HEK293T (cell line): ENCODE measurements at regions not wholly inside any gene's neighbourhood (a gene's known extent, or its start where the extent isn't known, plus 50 kb on each side); places are given as distances from the start of the nearest gene placed in this dataset.

ENCODE experiments used
- ARNT ChIP-seq: fragments of 450-650 bp; IDR thresholded peaks from 2 replicates; pipeline ENCODE4 v1.6.1; 2017; ENCODE audit warnings: mild to moderate bottlenecking
- FOXA1 ChIP-seq: fragments of 450-650 bp; IDR thresholded peaks from 2 replicates; pipeline ENCODE4 v1.6.1; 2016; ENCODE audit warnings: mild to moderate bottlenecking
- SUZ12 ChIP-seq: fragments of 450-650 bp; IDR thresholded peaks from 2 replicates; pipeline ENCODE4 v1.6.1; 2016; ENCODE audit warnings: mild to moderate bottlenecking
- TARDBP ChIP-seq: fragments of 450-650 bp; IDR thresholded peaks from 2 replicates; pipeline ENCODE4 v1.6.1; 2016

GRCh38 chr12:58263816-58264215 is 322.4 kb downstream of the ATP23 start:
- TF ChIP-seq TARDBP, result no peak
- no peak for TF ChIP-seq FOXA1
- no peak for TF ChIP-seq ARNT
- no peak for TF ChIP-seq SUZ12
